WTC11 (cell line): ENCODE measurements at regions not wholly inside any gene's neighbourhood (a gene's known extent, or its start where the extent isn't known, plus 50 kb on each side); places are given as distances from the start of the nearest gene placed in this dataset.

ENCODE experiments used
- ATAC-seq: fragments of 200-7000 bp; cut with Tn5 transposase; 2 replicates; pipeline ENCODE4 v1.10.0; 2021; ENCODE audit warnings: mild to moderate bottlenecking, moderate library complexity
- CTCF ChIA-PET: fragments of 300-600 bp; sonication (Branson Sonifier 250); formaldehyde crosslinking; loops from one replicate; lab custom pipeline; 2021; ENCODE audit warnings: antibody characterized with exemption; lab: Charles Lee
- POLR2A ChIA-PET: fragments of 350-600 bp; sonication (Branson Sonifier 250); formaldehyde crosslinking; loops from one replicate; lab custom pipeline; 2021; ENCODE audit warnings: antibody characterized with exemption; lab: Charles Lee
- DNase-seq: peaks from one replicate; pipeline ENCODE4 v3.0.0; 2021; ENCODE audit warnings: low spot score
- H3K27ac Mint-ChIP-seq: 2 replicates; pipeline ENCODE4 v1.8.0; 2021; ENCODE audit warnings: mixed read lengths
- H3K27me3 Mint-ChIP-seq: 2 replicates; pipeline ENCODE4 v1.8.0; 2021; ENCODE audit warnings: low read depth, mild to moderate bottlenecking, moderate library complexity, mixed read lengths
- H3K36me3 Mint-ChIP-seq: 2 replicates; pipeline ENCODE4 v1.8.0; 2021; ENCODE audit warnings: mixed read lengths
- H3K4me1 Mint-ChIP-seq: 2 replicates; pipeline ENCODE4 v1.8.0; 2022; ENCODE audit warnings: mixed read lengths
- H3K4me3 Mint-ChIP-seq: 2 replicates; pipeline ENCODE4 v1.8.0; 2021; ENCODE audit warnings: mild to moderate bottlenecking, moderate library complexity, mixed read lengths
- H3K9me3 Mint-ChIP-seq: 2 replicates; pipeline ENCODE4 v1.8.0; 2021; ENCODE audit warnings: mixed read lengths
- AR ChIP-seq: fragments of 250-450 bp; sonication (Bioruptor Pico); IDR thresholded peaks from 2 replicates; pipeline ENCODE4 v1.9.0; 2021; ENCODE audit warnings: mild to moderate bottlenecking
- ARID4B ChIP-seq: sonication (generic); formaldehyde crosslinking; IDR thresholded peaks from 2 replicates; pipeline ENCODE4 v1.8.0; 2023; ENCODE audit warnings: missing genetic modification reagents, mild to moderate bottlenecking, borderline replicate concordance
- ATF1 ChIP-seq: sonication (generic); formaldehyde crosslinking; IDR thresholded peaks from 2 replicates; pipeline ENCODE4 v1.8.1; 2023; ENCODE audit warnings: mild to moderate bottlenecking, moderate library complexity, missing genetic modification reagents
- E2F5 ChIP-seq: sonication (generic); formaldehyde crosslinking; IDR thresholded peaks from 2 replicates; pipeline ENCODE4 v1.8.1; 2022; ENCODE audit warnings: mild to moderate bottlenecking, moderate library complexity, missing genetic modification reagents
- ELF4 ChIP-seq: sonication (generic); formaldehyde crosslinking; IDR thresholded peaks from 2 replicates; pipeline ENCODE4 v1.8.1; 2022; ENCODE audit warnings: low read depth, mild to moderate bottlenecking, moderate library complexity, missing genetic modification reagents
- HMGA2 ChIP-seq: fragments of 250-450 bp; sonication (Bioruptor Pico); IDR thresholded peaks from 2 replicates; pipeline ENCODE4 v1.4.0; 2021; ENCODE audit warnings: mild to moderate bottlenecking, moderate library complexity
- IRF2 ChIP-seq: sonication (generic); formaldehyde crosslinking; IDR thresholded peaks from 2 replicates; pipeline ENCODE4 v1.8.0; 2022; ENCODE audit warnings: low read depth, missing genetic modification reagents, borderline replicate concordance
- MXD4 ChIP-seq: fragments of 250-450 bp; sonication (Bioruptor Pico); IDR thresholded peaks from 2 replicates; pipeline ENCODE4 v1.8.0; 2021; ENCODE audit warnings: mild to moderate bottlenecking, moderate library complexity, borderline replicate concordance
- NFYB ChIP-seq: sonication (generic); formaldehyde crosslinking; conservative IDR thresholded peaks from 2 replicates; pipeline ENCODE4 v1.8.0; 2022; ENCODE audit warnings: low read depth, missing genetic modification reagents
- ZBTB43 ChIP-seq: sonication (generic); formaldehyde crosslinking; IDR thresholded peaks from 2 replicates; pipeline ENCODE4 v1.8.1; 2023; ENCODE audit warnings: mild to moderate bottlenecking, missing genetic modification reagents
- ZSCAN18 ChIP-seq: fragments of 250-450 bp; sonication (Bioruptor Pico); IDR thresholded peaks from 2 replicates; pipeline ENCODE4 v2.1.2; 2022; ENCODE audit warnings: mild to moderate bottlenecking, moderate library complexity

GRCh38 chr3:194277104-194277785 is 73.9 kb downstream of the CPN2 start (continued):
- TF ChIP-seq AR = no peak
- no peak for TF ChIP-seq ZBTB43 (CRISPR knock-in tag)

GRCh38 chr3:194277786-194278130 is 73.4 kb downstream of the CPN2 start:
- no peak for TF ChIP-seq ZSCAN18
- no peak for TF ChIP-seq ARID4B (CRISPR knock-in tag)
- no peak for TF ChIP-seq IRF2 (CRISPR knock-in tag)
- TF ChIP-seq NFYB (CRISPR knock-in tag) = no peak
- TF ChIP-seq ELF4 (CRISPR knock-in tag) = no peak
- TF ChIP-seq HMGA2 (CRISPR knock-in tag) = no peak
- TF ChIP-seq ATF1 (CRISPR knock-in tag) = no peak
- no peak for TF ChIP-seq E2F5
- no peak for TF ChIP-seq MXD4 (CRISPR knock-in tag)
- no peak overlapping the region for H3K27ac Mint-ChIP-seq
- H3K9me3 Mint-ChIP-seq = peaks cover 6% of the 10 kb centered on the region
- peaks cover 40% of the 10 kb centered on the region for H3K4me1 Mint-ChIP-seq
- peaks cover 6% of the 10 kb centered on the region for H3K36me3 Mint-ChIP-seq
- no peak overlapping the region for H3K4me3 Mint-ChIP-seq
- POLR2A ChIA-PET = interaction anchor here (0.5 to 0.7 kb wide), 4 partner anchors 13 to 496 kb away, joined by 3 to 7 read pairs (median 4); no protein-coding TSS in a partner anchor
- H3K27me3 Mint-ChIP-seq = peaks cover 3% of the 10 kb centered on the region; the same call in 1 of the 2 replicates
- DNase-seq = no peak
- ATAC-seq = no peak
- CTCF ChIA-PET = interaction anchor here (1.1 to 1.8 kb wide), 2 partner anchors 10 to 38 kb away, joined by 5 to 13 read pairs; no protein-coding TSS in a partner anchor
